ENCODE measurements at regions not wholly inside any gene's neighbourhood (a gene's known extent, or its start where the extent isn't known, plus 50 kb on each side); places are given as distances from the start of the nearest gene placed in this dataset.
A peak's percentile ranks its signal among the peaks of the same experiment; 100 is the strongest.

- DNase-seq (ENCODE audit: low spot score) = no peak
Measured at GRCh38 chr5:136811086-136811485, 445.7 kb upstream of the TRPC7 start.

GRCh38 chr5:136810261-136810801 lies 445.0 kb upstream of the TRPC7 start:
- DNase-seq (ENCODE audit: low spot score) = no peak

GRCh38 chr5:136809382-136809781 lies 444.0 kb upstream of the TRPC7 start:
- DNase-seq (ENCODE audit: low spot score) = no peak

GRCh38 chr5:136808756-136809155 lies 443.4 kb upstream of the TRPC7 start:
- no peak for DNase-seq (ENCODE audit: low spot score)

- no peak for DNase-seq (ENCODE audit: low spot score)
Measured at GRCh38 chr5:136805466-136805865, 440.1 kb upstream of the TRPC7 start.

- peak; percentile 2 for DNase-seq (ENCODE audit: low spot score)
Measured at GRCh38 chr5:136802383-136802782, 437.0 kb upstream of the TRPC7 start.

- DNase-seq (ENCODE audit: low spot score) = no peak
Measured at GRCh38 chr5:136799806-136800372, 434.5 kb upstream of the TRPC7 start.

- no peak for DNase-seq (ENCODE audit: low spot score)
Measured at GRCh38 chr5:136793300-136793699, 428.0 kb upstream of the TRPC7 start.

GRCh38 chr5:136781464-136781863 lies 416.1 kb upstream of the TRPC7 start:
- DNase-seq (ENCODE audit: low spot score) = no peak

- no peak for DNase-seq (ENCODE audit: low spot score)
Measured at GRCh38 chr5:136780518-136780917, 415.2 kb upstream of the TRPC7 start.

- DNase-seq (ENCODE audit: low spot score) = no peak
Measured at GRCh38 chr5:136776022-136776927, 410.9 kb upstream of the TRPC7 start.

- no peak for DNase-seq (ENCODE audit: low spot score)
Measured at GRCh38 chr5:136772491-136772890, 407.1 kb upstream of the TRPC7 start.

- peak; percentile 82 for DNase-seq (ENCODE audit: low spot score)
Measured at GRCh38 chr5:136769900-136770684, 404.7 kb upstream of the TRPC7 start.

- no peak for DNase-seq (ENCODE audit: low spot score)
Measured at GRCh38 chr5:136769093-136769492, 403.7 kb upstream of the TRPC7 start.

GRCh38 chr5:136768457-136768856 lies 403.1 kb upstream of the TRPC7 start:
- no peak for DNase-seq (ENCODE audit: low spot score)

GRCh38 chr5:136766456-136766855 lies 401.1 kb upstream of the TRPC7 start:
- no peak for DNase-seq (ENCODE audit: low spot score)

- no peak for DNase-seq (ENCODE audit: low spot score)
Measured at GRCh38 chr5:136764601-136765000, 399.3 kb upstream of the TRPC7 start.

- DNase-seq (ENCODE audit: low spot score) = no peak
Measured at GRCh38 chr5:136763548-136763947, 398.2 kb upstream of the TRPC7 start.

- no peak for DNase-seq (ENCODE audit: low spot score)
Measured at GRCh38 chr5:136754216-136754615, 388.9 kb upstream of the TRPC7 start.

GRCh38 chr5:136750224-136750862 lies 385.0 kb upstream of the TRPC7 start:
- DNase-seq (ENCODE audit: low spot score) = no peak

GRCh38 chr5:136749016-136749415 lies 383.7 kb upstream of the TRPC7 start:
- DNase-seq (ENCODE audit: low spot score) = no peak

GRCh38 chr5:136743052-136743451 lies 377.7 kb upstream of the TRPC7 start:
- no peak for DNase-seq (ENCODE audit: low spot score)

Data from HT-29 (cell line).